Fibroblast of lung (primary cell): ENCODE measurements at regions not wholly inside any gene's neighbourhood (a gene's known extent, or its start where the extent isn't known, plus 50 kb on each side); places are given as distances from the start of the nearest gene placed in this dataset.

Experiments used
- CTCF ChIP-seq, 2 donors: IDR thresholded peaks in 1 of 2; conservative IDR thresholded peaks in 1 of 2; 1 replicate in 1 of 2; 2 replicates in 1 of 2; pipeline ENCODE4 v1.5.1; 2011 to 2012; ENCODE audit warnings: low read length in 2 of 2, control low read depth in 1 of 2, inconsistent platforms in 1 of 2, low read depth in 1 of 2, mild to moderate bottlenecking in 1 of 2
- EZH2 ChIP-seq: IDR thresholded peaks from 2 replicates; pipeline ENCODE4 v1.5.1; 2012; ENCODE audit warnings: low read length, control low read depth, mild to moderate bottlenecking; ENCODE audit errors: missing control alignments

GRCh38 chrX:1112321-1112720 lies 100.1 kb downstream of the CRLF2 start:
- TF ChIP-seq CTCF (conservative IDR thresholded peaks at IDR 0.05 in 1 of 2, IDR thresholded peaks at IDR 0.05 in 1 of 2; ENCODE audit: low read depth in 1 of 2, low read length in 2 of 2), result no peak
- TF ChIP-seq EZH2, result no peak
